SU-DHL-6 (cell line): ENCODE measurements at regions not wholly inside any gene's neighbourhood (a gene's known extent, or its start where the extent isn't known, plus 50 kb on each side); places are given as distances from the start of the nearest gene placed in this dataset.

Experiments
- CTCF ChIP-seq: fragments of 200-600 bp; sonication (generic); IDR thresholded peaks from one replicate; pipeline ENCODE4 v1.5.1; 2017; ENCODE audit warnings: antibody characterized with exemption, mild to moderate bottlenecking, low read length, moderate library complexity; ENCODE audit not compliant: insufficient read depth, poor library complexity, severe bottlenecking
- EZH2phosphoT487 ChIP-seq: fragments of 200-600 bp; sonication (generic), shearing (Covaris generic); conservative IDR thresholded peaks from 2 replicates; pipeline ENCODE4 v1.6.1; 2018; ENCODE audit warnings: mild to moderate bottlenecking, antibody characterized with exemption, low read length, moderate library complexity, mixed read lengths

GRCh38 chr9:105972466-105973204, 278.3 kb downstream of the TMEM38B start:
- no peak for TF ChIP-seq CTCF
- TF ChIP-seq EZH2phosphoT487: no peak
